GM19238 (cell line): ENCODE measurements at regions not wholly inside any gene's neighbourhood (a gene's known extent, or its start where the extent isn't known, plus 50 kb on each side); places are given as distances from the start of the nearest gene placed in this dataset.
"Not testable (repeated sequence)": the region's sequence is repeated elsewhere in the genome, so short reads cannot be mapped to it uniquely, and the experiment has no call there.

Source experiments
- DNase-seq: peaks from one replicate; pipeline ENCODE4 v3.0.0; 2011; ENCODE audit warnings: low spot score; ENCODE audit not compliant: insufficient read length

- DNase-seq = no peak
Measured at GRCh38 chr4:180335566-180335965, 1907.6 kb upstream of the TENM3 start.

DNA sequence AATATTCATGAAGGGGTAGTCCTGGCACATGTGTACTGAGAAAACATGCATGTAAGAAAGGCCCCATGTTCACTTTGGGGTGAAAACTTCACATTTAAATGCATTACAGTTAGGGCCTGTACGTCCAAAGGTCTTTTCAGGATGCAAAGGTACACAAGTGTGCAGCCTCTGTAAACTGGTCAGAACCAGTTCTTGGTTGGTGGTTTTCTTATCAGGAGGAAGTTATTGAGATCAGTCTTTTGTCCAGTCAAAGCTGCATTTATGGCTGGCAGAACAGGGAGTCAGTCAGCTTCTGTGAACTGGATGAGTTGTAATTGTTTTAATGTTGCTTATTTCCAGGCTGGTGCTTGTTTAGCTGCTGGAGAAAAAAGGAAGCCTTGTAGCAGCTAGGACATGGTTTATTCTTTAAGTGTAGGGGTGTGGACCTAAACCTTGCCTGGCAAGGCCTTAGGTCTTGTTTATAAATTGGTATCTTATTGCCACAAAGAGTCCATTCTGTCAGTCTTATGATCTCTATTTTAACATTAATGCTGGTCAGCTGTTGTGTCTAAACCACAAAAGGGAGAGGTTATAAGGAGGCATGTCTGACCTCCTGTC is 1906.6 kb upstream of the TENM3 start:
- no peak for DNase-seq

DNA sequence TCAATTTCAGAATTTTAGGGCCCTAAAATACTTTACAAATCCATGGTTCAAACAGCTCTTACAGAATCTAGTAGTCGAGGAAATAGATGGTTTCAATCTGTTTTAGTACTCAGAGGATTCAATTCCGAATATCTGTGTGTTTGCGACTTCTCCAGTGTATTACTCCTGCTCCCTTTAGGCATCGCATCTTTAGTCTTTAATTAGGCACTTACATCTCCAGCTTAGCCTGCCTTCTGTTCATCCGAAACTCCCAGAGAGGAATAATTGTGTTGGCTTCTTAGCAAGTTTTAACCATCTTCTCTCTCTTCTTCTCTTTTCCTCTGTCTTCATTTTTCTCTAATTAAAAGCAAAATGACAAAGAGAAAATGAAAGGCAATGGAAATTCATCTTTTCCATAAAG is 1901.3 kb upstream of the TENM3 start:
- no peak for DNase-seq

- no peak for DNase-seq
Measured at GRCh38 chr4:180350901-180351300, 1892.3 kb upstream of the TENM3 start.

DNA sequence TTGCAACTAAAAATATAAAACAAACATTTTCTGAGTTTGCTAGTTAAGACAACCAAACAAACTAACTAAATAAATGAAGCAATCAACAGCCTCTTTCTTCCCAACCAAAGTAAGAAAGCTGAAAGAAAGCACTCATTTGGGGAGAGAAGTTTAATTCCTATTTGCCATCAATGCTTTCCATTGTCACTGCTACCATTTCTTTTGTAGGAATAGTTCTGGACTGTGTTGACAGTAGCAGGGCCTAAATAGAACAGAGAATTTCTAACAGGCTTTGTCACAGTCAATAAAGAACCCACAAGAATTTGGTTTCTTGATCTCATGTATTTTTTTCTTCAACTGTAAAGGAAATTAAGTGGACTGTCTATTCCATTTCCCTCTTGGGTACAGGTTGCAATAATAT is 1886.4 kb upstream of the TENM3 start:
- no peak for DNase-seq

DNA sequence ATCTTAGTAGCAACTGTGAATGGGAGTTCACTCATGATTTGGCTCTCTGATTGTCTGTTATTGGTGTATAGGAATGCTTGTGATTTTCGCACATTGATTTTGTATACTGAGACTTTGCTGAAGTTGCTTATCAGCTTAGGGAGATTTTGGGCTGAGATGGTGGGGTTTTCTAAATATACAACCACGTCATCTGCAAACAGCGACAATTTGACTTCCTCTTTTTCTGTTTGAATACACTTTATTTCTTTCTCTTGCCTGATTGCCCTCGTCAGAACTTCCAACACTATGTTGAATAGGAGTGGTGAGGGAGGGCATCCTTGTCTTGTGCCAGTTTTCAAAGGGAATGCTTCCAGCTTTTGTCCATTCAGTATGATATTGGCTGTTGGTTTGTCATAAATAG is 1883.1 kb upstream of the TENM3 start:
- not testable (repeated sequence) for DNase-seq

DNA sequence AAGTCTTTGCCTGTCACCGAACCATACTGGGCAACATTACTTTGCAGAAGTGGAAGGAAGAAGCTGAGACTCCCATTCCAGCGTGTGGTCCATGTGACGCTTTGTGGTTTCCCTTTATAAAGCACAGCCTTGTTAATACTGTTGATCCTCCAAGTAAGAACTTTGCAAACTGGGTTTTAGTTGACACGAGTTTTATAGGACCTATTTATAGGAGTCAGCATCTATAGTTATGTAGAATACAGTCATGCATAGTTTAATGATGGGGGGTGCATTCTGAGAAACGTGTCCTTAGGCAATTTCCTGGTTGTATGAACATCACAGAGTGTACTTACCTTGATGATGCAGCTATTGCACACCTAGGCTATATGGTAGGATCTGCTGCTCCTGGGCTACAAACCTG is 1879.4 kb upstream of the TENM3 start:
- no peak for DNase-seq

- DNase-seq = no peak
Measured at GRCh38 chr4:180372691-180373090, 1870.5 kb upstream of the TENM3 start.

DNA sequence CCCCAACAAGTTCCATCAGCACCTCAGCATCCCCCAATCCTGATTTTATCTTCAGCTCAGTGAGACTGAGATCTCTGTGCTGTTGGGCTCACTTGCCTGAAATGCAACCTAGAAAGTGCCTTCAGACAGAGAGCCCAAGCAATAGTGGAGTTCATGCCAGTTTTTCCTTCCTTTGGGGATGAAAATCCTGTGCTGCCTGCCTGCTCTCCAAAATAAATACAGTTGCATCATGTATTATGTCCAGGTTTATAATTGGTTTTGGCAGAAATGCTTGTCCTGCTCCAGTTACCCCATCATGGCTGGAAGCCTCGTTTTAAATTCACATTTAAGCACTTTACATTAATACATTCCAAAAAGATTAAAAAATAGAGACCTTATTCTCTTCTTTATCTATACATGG is 1865.5 kb upstream of the TENM3 start:
- DNase-seq = no peak

- DNase-seq = no peak
Measured at GRCh38 chr4:180380733-180381132, 1862.5 kb upstream of the TENM3 start.

DNA sequence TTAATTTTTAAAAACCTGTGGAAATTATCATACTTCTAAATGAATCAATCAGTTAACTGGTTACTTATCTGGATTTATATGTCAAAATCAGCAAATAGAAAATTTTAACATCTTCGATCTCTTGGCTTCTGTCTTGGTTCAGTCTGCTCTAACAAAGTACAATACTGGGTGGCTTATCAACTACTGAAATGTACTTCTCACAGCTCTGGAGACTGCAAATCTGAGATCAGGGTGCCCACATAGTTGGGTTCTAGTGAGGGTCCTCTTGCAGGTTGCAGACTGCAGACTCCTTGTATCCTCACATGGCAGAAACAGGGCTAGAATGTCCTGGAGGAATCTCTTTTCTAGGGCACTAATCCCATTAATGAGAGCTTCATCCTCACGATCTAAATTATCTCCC is 1851.6 kb upstream of the TENM3 start:
- no peak for DNase-seq

GRCh38 chr4:180394312-180394711 is 1848.9 kb upstream of the TENM3 start:
- no peak for DNase-seq

DNA sequence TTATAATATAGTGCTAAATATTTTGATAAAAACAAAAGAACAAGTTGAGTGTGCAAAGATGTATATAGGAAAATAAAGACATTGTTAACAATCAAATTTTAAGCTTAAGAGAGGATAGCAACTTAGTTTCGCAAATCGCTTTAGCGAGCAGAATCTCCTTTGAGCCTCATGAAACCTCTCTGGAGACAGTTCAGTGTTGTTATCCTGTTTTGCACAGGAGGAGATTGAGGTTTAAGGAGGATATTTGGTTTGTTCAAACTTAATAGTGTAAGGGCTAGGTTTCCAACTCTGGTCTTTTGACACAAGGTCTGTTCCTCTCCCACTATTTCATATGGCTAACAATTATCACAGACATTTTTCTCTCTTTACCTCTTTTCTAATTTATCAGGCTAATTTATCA is 1848.5 kb upstream of the TENM3 start:
- DNase-seq = no peak

GRCh38 chr4:180398564-180398963 is 1844.6 kb upstream of the TENM3 start:
- DNase-seq = no peak

DNA sequence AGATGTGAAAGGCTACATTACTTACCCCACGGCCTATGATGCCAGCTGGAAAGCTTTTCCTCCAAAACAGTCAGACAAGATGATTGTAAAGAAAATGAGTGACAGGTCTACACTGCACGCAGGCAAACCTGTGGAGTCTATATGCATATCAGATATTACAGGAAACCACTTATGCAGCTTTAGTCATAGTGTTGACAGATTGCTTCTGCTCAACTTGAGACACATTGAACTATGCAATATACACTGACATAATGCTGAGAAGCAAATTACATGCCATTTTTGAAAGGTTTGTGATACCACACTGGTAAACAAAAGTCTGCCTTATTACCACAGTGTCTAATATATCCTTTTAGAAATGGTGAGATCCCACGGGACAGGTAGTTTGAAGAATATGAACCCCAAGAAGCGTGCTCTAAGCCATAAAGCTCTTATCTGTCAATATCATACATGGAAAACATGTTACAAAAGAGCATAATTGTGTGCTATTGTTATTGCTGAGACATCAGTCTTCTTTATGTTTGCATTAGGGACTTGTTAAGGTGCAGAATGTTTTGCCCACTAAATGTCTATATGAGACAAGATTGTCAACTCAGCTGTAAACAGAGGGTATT is 1835.8 kb upstream of the TENM3 start:
- no peak for DNase-seq

GRCh38 chr4:180418819-180419531 is 1824.2 kb upstream of the TENM3 start:
- no peak for DNase-seq

GRCh38 chr4:180422989-180423711 is 1820.1 kb upstream of the TENM3 start:
- no peak for DNase-seq

DNA sequence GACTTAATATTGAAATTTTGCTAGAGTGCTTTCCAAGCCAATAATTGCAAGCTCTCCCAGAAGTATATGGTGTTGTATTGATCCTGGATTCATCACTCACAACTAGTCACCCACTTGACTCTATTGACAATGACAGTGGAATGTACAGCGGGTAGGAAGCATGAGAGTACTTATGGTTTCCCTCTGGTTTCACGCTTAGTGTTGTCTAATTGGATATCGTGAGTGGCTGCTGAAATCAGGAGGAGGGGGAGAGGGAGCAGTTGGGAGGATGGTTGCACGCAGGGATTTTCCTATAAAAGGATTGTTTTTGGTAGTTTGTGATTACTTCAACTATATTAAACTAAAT is 1819.5 kb upstream of the TENM3 start:
- DNase-seq = no peak

DNA sequence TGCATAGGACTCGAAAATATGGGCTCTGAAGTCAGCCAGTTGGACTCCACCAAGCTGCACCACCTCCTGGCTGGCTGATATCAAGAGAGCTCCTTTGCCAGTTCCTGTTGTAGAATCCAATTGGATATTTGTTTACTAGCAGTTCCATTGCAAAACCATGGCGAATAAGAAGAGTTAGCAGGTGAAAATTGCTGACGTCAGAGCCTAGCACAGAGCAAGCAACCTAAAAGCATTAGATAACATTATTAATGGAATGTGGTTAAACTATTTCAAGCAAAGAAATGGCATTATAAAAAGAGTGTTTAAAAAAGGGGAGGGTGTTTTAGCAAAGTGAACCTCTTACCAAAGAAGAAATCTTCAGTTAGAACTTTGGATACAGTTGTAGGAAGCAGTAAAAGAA is 1816.3 kb upstream of the TENM3 start:
- no peak for DNase-seq

- no peak for DNase-seq
Measured at GRCh38 chr4:180430283-180430682, 1812.9 kb upstream of the TENM3 start.

- no peak for DNase-seq
Measured at GRCh38 chr4:180434131-180434895, 1808.9 kb upstream of the TENM3 start.

GRCh38 chr4:180436361-180436760 is 1806.8 kb upstream of the TENM3 start:
- DNase-seq = no peak
